Breast epithelium (tissue), 4 donors: ENCODE measurements at regions not wholly inside any gene's neighbourhood (a gene's known extent, or its start where the extent isn't known, plus 50 kb on each side); places are given as distances from the start of the nearest gene placed in this dataset.
"Not testable (repeated sequence)": the region's sequence is repeated elsewhere in the genome, so short reads cannot be mapped to it uniquely, and the experiment has no call there.

ENCODE experiments used
- DNase-seq, 2 donors: peaks; one replicate each; pipeline ENCODE4 v3.0.0-alpha.2; 2019; ENCODE audit warnings: low spot score in 2 of 2
- H3K27ac ChIP-seq, 2 donors: fragments of 200-600 bp; sonication (generic) in 1 of 2; one replicate each; pipeline ENCODE4 v1.5.1; 2016 to 2019; ENCODE audit warnings: mild to moderate bottlenecking in 1 of 2
- H3K27me3 ChIP-seq, 2 donors: fragments of 200-600 bp; sonication (generic) in 1 of 2; one replicate each; pipeline versions ENCODE4 v1.5.1 to v1.6.0; 2017 to 2019; ENCODE audit warnings: control low read depth in 1 of 2, mild to moderate bottlenecking in 1 of 2
- H3K36me3 ChIP-seq: fragments of 200-600 bp; one replicate; pipeline ENCODE4 v1.5.1; 2019
- H3K4me1 ChIP-seq, 2 donors: fragments of 200-600 bp; sonication (generic); one replicate each; pipeline ENCODE4 v1.5.1; 2016 to 2019; ENCODE audit warnings: control low read depth in 1 of 2
- H3K4me3 ChIP-seq, 3 donors: fragments of 200-600 bp; sonication (generic); 1 replicate in 2 of 3; 2 replicates in 1 of 3; pipeline ENCODE4 v1.5.1; 2016 to 2019; ENCODE audit warnings: mild to moderate bottlenecking in 3 of 3, moderate library complexity in 2 of 3
- H3K9me3 ChIP-seq, 2 donors: fragments of 200-600 bp; sonication (generic) in 1 of 2; one replicate each; pipeline ENCODE4 v1.5.1; 2016 to 2019; ENCODE audit warnings: control low read depth in 1 of 2
- CTCF ChIP-seq, 3 donors: fragments of 450-650 bp; IDR thresholded peaks; one replicate each; pipeline ENCODE4 v1.5.1; 2016 to 2017; ENCODE audit warnings: antibody characterized with exemption in 3 of 3, mild to moderate bottlenecking in 3 of 3, moderate library complexity in 3 of 3
- POLR2A ChIP-seq: fragments of 450-650 bp; IDR thresholded peaks from one replicate; pipeline ENCODE4 v1.6.1; 2016; ENCODE audit warnings: antibody characterized with exemption, mild to moderate bottlenecking, moderate library complexity
- POLR2AphosphoS5 ChIP-seq, 3 donors: sonication (generic); formaldehyde crosslinking; IDR thresholded peaks; one replicate each; pipeline ENCODE4 v1.6.1; 2017; ENCODE audit warnings: antibody characterized with exemption in 3 of 3
- intact Hi-C: fragments of 100-400 bp; cut with DNase I; formaldehyde crosslinking; loops from one replicate; pipeline ENCODE4 v1.15.1; 2023; ENCODE audit warnings: low total_unique reads

DNA sequence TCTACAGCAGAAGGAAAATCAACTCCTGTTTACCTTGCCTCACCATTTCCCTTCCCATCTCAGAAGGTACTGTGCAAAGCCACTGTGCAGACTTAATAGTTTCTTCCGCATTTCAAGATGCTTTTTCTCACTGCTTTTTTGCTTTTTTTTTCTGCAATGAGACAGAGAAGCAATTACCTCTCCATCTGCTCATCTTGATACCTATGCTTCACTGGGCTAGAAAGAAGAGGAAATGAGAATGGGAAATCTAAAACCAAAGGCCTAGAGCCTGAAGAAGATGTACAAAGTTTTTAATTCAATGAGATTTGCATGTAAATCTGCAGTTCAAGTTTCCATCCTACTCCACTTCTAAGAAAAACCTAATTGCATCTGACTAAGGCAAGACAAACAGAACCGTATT is 238.1 kb upstream of the SETMAR start:
- intact Hi-C loops: no loop called here
- TF ChIP-seq POLR2A (no peak), POLR2AphosphoS5 (IDR thresholded peaks at IDR 0.05) (no peak), CTCF (IDR thresholded peaks at IDR 0.05) (no peak)

DNA sequence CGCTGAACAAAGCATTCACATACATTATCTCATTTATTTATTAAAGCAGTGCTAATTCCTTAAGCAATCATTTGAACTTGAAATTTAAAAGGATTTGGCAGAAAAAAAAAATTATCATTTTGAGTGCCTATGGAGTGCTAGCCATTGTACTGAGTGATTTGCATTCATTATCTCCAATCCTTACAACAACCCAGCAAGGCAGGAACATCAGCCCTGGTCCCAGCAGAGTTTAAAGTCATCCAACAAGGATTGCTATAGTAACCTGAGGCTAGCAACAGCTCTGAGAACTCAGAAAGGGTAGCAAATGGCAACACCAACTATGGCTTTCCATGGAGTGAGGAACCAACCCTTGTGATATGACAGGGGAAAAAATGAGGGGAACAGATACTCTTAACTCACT is 237.6 kb upstream of the SETMAR start:
- Histone ChIP-seq H3K4me1 (no peaks in the 10 kb centered on the region), H3K27me3 (no peaks in the 10 kb centered on the region), H3K36me3 (no peaks in the 10 kb centered on the region), H3K4me3 (no peak overlapping the region), H3K27ac (no peak overlapping the region), H3K9me3 (no peaks in the 10 kb centered on the region)
- intact Hi-C loops: no loop called here
- TF ChIP-seq CTCF (IDR thresholded peaks at IDR 0.05) (no peak), POLR2AphosphoS5 (IDR thresholded peaks at IDR 0.05) (no peak), POLR2A (no peak)
- no peak for DNase-seq

More for the DNA sequence above, 238.1 kb upstream of the SETMAR start:
- no peaks in the 10 kb centered on the region for H3K9me3 ChIP-seq
- no peak for DNase-seq
- no peaks in the 10 kb centered on the region for H3K36me3 ChIP-seq
- H3K4me1 ChIP-seq: no peaks in the 10 kb centered on the region
- H3K4me3 ChIP-seq: no peak overlapping the region
- no peaks in the 10 kb centered on the region for H3K27me3 ChIP-seq
- H3K27ac ChIP-seq: no peak overlapping the region

GRCh38 chr3:4067893-4068292 is 235.3 kb upstream of the SETMAR start:
- Histone ChIP-seq H3K27me3 (no peaks in the 10 kb centered on the region), H3K27ac (no peak overlapping the region), H3K9me3 (no peaks in the 10 kb centered on the region), H3K4me1 (no peaks in the 10 kb centered on the region), H3K4me3 (no peak overlapping the region), H3K36me3 (no peaks in the 10 kb centered on the region)
- intact Hi-C loops: no loop called here
- no peak for TF ChIP-seq CTCF (IDR thresholded peaks at IDR 0.05)
- no peak for TF ChIP-seq POLR2AphosphoS5 (IDR thresholded peaks at IDR 0.05)
- TF ChIP-seq POLR2A: no peak
- no peak for DNase-seq

DNA sequence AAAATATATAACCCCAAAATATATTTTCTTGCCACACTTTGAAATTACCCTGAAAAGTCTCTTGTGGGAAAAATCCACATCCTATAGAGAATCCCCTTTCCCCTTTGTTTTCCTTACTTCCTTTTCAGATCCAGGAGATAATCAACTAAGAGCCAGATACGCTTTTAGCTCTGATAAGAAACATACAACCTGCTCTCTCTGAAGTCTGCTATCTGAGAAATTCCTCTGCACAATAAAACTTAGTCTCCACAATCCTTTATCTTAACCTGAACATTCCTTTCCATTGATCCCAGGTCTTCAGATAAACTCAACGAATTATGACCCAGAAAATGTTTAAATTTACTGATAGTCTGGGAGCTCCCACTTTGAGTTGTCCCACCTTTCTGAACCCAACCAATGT is 233.4 kb upstream of the SETMAR start:
- no peak for TF ChIP-seq POLR2AphosphoS5 (IDR thresholded peaks at IDR 0.05)
- no peak for TF ChIP-seq POLR2A
- no peak for TF ChIP-seq CTCF (IDR thresholded peaks at IDR 0.05)

GRCh38 chr3:4071481-4072184 is 231.5 kb upstream of the SETMAR start:
- TF ChIP-seq POLR2A (no peak), POLR2AphosphoS5 (IDR thresholded peaks at IDR 0.05) (no peak), CTCF (IDR thresholded peaks at IDR 0.05) (no peak)
- intact Hi-C loops: no loop called here
- Histone ChIP-seq H3K9me3 (peaks cover 3 to 6% of the 10 kb centered on the region in 2 donors), H3K27me3 (no peaks in the 10 kb centered on the region), H3K4me3 (no peak overlapping the region), H3K27ac (no peak overlapping the region), H3K4me1 (no peaks in the 10 kb centered on the region), H3K36me3 (no peaks in the 10 kb centered on the region)
- no peak for DNase-seq

More for the DNA sequence above, 233.4 kb upstream of the SETMAR start:
- Histone ChIP-seq H3K4me3 (no peak overlapping the region), H3K9me3 (no peaks in the 10 kb centered on the region), H3K27ac (no peak overlapping the region), H3K27me3 (no peaks in the 10 kb centered on the region), H3K36me3 (no peaks in the 10 kb centered on the region), H3K4me1 (no peaks in the 10 kb centered on the region)
- no peak for DNase-seq
- intact Hi-C loops: no loop called here

GRCh38 chr3:4077278-4077677 is 225.9 kb upstream of the SETMAR start:
- H3K36me3 ChIP-seq, H3K4me1 ChIP-seq, H3K4me3 ChIP-seq, intact Hi-C loops, H3K27me3 ChIP-seq, H3K27ac ChIP-seq, DNase-seq: not testable (repeated sequence)
- peaks cover 6 to 11% of the 10 kb centered on the region in 2 donors for H3K9me3 ChIP-seq
